HG03521 (cell line): ENCODE measurements at regions not wholly inside any gene's neighbourhood (a gene's known extent, or its start where the extent isn't known, plus 50 kb on each side); places are given as distances from the start of the nearest gene placed in this dataset.
"Not testable (repeated sequence)": the region's sequence is repeated elsewhere in the genome, so short reads cannot be mapped to it uniquely, and the experiment has no call there.

Experiments used
- ATAC-seq: cut with Tn5 transposase; IDR thresholded peaks from one replicate; pipeline ENCODE4 v1.9.1; 2021; ENCODE audit warnings: mild to moderate bottlenecking, moderate library complexity; ENCODE audit not compliant: unreplicated experiment

- ATAC-seq, result not testable (repeated sequence)
Observed at GRCh38 chr6:27827477-27827876, 84.7 kb downstream of the OR2B2 start.

GRCh38 chr6:27826612-27826985 lies 85.6 kb downstream of the OR2B2 start:
- not testable (repeated sequence) for ATAC-seq

- ATAC-seq, result not testable (repeated sequence)
Observed at GRCh38 chr6:27825848-27826611, 86.2 kb downstream of the OR2B2 start.

- ATAC-seq, result no peak
Observed at GRCh38 chr6:27825025-27825793, 87.0 kb downstream of the OR2B2 start.

- ATAC-seq, result peak; percentile 56
Observed at GRCh38 chr6:27824211-27825024, 87.8 kb downstream of the OR2B2 start.

GRCh38 chr6:27823714-27824210 lies 88.4 kb downstream of the OR2B2 start:
- ATAC-seq, result peak; percentile 64

DNA sequence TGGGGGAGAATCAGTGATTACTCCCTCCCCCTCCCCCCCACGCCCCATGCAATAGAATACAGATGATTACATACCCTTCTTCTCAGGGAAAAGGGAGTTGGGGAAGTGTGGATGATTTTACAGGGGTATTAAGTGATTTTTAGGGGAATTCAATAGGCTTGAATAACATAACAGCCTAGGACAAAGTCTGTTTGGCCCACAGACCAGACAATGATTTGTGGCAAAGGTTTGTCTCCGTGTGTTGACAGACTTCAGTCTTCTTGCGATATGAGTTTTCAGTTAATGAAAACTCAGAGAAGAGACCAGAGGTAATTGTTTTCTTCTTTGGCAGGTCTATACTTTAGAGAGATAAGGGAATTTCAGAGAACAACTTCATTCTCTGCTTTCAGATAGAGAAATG lies 95.3 kb downstream of the OR2B2 start:
- no peak for ATAC-seq

- ATAC-seq, result peak; percentile 50
Observed at GRCh38 chr6:27814665-27815424, 97.4 kb downstream of the OR2B2 start.

DNA sequence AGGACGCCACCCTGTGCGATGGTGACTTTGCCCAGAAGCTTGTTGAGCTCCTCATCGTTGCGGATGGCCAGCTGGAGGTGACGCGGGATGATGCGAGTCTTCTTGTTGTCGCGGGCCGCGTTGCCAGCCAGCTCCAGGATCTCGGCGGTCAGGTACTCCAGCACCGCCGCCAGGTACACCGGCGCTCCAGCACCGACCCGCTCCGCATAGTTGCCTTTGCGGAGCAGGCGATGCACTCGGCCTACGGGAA lies 97.9 kb downstream of the OR2B2 start:
- not testable (repeated sequence) for ATAC-seq

DNA sequence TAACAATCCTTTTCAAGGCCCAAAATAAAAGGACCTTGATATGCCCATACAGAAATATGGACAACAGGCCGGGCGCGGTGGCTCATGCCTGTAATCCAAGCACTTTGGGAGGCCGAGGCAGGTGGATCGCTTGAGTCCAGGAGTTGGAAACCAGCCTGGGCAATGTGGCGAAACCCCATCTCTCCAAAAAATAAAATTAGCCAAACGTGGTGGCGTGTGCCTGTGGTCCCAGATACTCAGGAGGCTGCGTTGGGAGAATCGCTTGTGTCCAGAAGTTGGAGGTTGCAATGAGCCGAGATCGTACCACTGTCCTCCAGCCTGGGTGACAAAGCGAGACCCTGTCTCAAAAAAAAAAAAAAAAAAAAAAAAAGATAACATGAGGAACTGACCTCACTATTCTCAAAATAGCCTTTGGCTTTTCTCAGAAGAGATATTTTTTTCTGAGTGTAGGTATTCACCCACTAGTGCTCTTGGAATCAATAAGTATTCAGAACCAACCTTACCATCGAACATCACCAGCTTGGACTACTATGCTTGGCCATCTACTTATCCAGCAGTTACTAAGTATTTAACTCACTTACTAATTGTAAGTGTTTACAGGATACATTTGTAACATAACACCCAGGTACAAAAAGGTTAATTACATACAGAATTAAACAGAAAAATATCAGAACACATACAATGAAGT lies 99.2 kb downstream of the OR2B2 start:
- ATAC-seq, result no peak

- ATAC-seq, result no peak
Observed at GRCh38 chr6:27812078-27812804, 100.0 kb downstream of the OR2B2 start.

DNA sequence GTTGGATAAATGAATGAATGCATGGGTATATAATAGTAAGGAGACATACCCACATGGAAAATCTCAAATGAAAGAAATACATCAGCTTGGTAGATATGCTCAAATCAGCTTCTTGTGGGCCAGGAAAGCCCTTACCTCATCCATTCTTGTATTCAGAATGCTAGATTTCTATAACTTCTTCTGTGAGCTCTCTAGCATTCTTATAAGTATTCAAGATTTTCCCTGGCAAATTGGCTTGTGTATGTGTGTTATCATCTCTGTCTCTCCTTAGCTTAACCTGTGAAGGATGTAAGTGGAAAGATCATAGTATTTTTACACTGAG lies 100.8 kb downstream of the OR2B2 start:
- no peak for ATAC-seq

DNA sequence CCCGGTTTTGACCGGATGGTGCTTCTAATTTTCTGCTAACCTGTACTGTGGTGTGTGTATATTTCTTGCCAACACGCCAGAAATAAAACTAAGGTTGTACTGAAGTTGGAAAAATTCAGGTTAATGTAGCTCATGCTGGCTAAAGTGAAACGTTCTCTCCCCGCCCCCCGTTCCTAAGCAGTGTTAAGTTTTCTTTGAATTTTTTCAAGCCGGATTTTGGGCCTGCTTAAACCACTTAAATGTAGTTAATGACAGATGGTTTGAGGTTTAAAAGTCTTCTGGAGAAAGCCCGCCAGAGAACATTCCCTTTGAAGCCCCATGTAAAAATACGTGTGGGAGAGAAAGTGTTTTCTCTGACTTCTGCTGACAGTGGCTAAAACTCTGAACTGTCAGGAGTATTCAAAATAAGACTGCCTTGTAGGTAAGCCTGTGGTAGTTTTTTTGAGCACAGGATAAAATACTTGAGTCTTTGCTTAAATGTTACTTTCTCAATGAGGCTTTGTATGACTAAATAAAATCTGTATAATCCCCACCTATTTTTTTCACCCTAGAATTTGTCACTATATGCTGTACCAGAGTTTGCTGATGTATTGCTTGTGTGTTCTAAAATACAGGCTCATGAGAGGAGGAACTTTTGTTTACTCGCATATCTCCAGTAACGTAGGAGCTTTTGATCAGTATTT lies 101.3 kb downstream of the OR2B2 start:
- ATAC-seq, result no peak

DNA sequence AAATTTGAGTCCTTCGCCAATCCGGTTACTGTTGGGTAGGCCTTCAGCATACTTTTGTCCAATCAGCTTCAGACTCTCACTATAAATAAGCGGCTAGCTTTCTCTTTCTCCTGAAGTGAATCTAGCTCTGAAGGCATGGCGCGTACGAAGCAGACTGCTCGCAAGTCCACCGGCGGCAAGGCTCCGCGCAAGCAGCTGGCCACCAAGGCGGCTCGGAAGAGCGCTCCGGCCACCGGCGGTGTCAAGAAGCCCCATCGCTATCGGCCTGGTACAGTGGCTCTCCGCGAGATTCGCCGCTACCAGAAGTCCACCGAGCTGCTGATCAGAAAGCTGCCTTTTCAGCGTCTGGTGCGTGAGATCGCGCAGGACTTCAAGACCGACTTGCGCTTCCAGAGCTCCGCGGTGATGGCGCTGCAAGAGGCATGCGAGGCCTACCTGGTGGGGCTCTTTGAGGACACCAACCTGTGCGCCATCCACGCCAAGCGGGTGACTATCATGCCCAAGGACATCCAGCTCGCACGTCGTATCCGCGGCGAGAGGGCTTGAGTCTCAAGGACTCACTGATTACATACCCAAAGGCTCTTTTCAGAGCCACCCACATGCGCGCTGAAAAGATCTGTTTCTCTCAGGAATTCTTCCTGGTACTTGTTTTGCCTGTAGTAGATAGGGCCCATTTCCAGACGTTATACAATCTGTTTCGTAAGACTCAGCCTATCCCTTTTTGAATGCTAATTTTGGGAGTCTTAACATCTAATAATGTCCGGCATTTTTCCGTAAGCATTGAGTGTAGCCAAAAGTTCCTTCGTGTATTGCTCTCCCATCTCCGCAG lies 102.0 kb downstream of the OR2B2 start:
- peak; percentile 25 for ATAC-seq

DNA sequence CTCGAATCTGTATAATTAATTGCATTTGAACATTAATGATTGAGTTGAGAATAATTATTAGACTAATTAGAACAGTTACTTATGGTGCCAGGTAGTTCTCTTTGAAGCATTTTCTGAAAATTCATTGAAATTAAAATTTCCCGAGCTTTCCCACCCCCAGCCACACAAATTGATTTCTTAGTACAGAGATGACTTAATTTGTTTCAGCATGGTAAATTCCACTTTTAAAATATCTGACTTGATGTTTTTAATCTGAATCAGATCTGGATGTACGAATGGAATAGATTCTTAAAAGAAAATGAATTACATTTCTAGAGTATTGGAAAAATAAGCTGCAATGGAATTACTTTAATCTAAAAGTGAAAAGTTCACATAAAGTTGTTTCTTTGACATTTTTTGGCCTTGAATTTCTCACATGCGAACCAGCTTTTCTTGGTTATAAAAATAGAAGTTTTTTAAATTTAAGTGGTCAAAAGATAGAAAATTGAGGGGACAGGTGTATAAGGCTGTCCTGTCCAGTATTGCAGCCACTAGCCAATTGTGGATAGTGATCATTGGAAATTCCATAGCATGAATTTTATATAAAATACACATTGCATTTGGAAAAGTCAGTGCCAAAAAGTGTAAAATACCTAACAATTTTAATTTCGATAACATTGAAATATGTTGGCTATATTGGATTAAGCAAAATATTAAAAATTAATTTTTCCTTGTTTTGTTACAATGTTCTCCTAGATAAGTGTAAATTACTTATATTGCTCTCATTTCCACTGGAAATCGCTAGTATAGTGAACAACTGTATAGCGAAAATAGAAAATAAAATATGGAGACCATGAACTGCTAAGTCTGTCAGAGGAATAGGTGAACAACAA lies 102.9 kb downstream of the OR2B2 start:
- no peak for ATAC-seq

GRCh38 chr6:27808242-27809066 lies 103.7 kb downstream of the OR2B2 start:
- ATAC-seq, result not testable (repeated sequence)
